ENCODE measurements at regions not wholly inside any gene's neighbourhood (a gene's known extent, or its start where the extent isn't known, plus 50 kb on each side); places are given as distances from the start of the nearest gene placed in this dataset.

- Histone ChIP-seq H3K27me3 (ENCODE audit: control insufficient read depth in 2 of 2, insufficient read depth in 2 of 2, low read length in 2 of 2) (no peaks in the 10 kb centered on the region), H3K9ac (ENCODE audit: insufficient read depth in 1 of 2, low read depth in 2 of 2, low read length in 2 of 2) (no peak overlapping the region), H4K20me1 (replicated peaks; ENCODE audit: control insufficient read depth, insufficient read depth, low read length) (no peaks in the 10 kb centered on the region), H3K9me1 (ENCODE audit: control insufficient read depth, insufficient read depth, low read length) (no peaks in the 10 kb centered on the region), H3K4me2 (ENCODE audit: insufficient read depth, low read length) (no peak overlapping the region), H3K4me3 (no peak overlapping the region), H3K27ac (ENCODE audit: extremely low read depth, low read depth, low read length) (no peak overlapping the region), H3K36me3 (ENCODE audit: control insufficient read depth, insufficient read depth, low read length) (no peaks in the 10 kb centered on the region), H2AFZ (ENCODE audit: low read depth, low read length) (no peak overlapping the region), H3K4me1 (replicated peaks in 1 of 2; ENCODE audit: control insufficient read depth in 2 of 2, insufficient read depth in 2 of 2, low read length in 2 of 2) (no peaks in the 10 kb centered on the region), H3K9me3 (replicated peaks; ENCODE audit: control insufficient read depth, insufficient read depth, low read depth, low read length) (no peaks in the 10 kb centered on the region), H3K79me2 (ENCODE audit: control insufficient read depth, insufficient read depth, low read length) (no peaks in the 10 kb centered on the region)
- FAIRE-seq (no peak), ATAC-seq (no peak), DNase-seq (ENCODE audit: extremely low read depth in 1 of 4, low spot score in 3 of 4) (no peak)
- in situ Hi-C loops (cut with MboI) (no loop called here), intact Hi-C loops (cut with micrococcal nuclease) (no loop called here)
- TF ChIP-seq TEAD4 (IDR thresholded peaks at IDR 0.05; ENCODE audit: low read length) (no peak), TEAD4 (CRISPR knock-in tag; IDR thresholded peaks at IDR 0.05; ENCODE audit: borderline replicate concordance) (no peak), XRCC5 (IDR thresholded peaks at IDR 0.05; ENCODE audit: low read depth, low read length) (no peak), CHD2 (IDR thresholded peaks at IDR 0.05; ENCODE audit: low read depth, low read length) (0 out of 2 replicates have a peak, but pooled peaks have one; percentile 37), ZNF785 (CRISPR knock-in tag; IDR thresholded peaks at IDR 0.05) (no peak)
- TF ChIP-seq, protein P1, sequence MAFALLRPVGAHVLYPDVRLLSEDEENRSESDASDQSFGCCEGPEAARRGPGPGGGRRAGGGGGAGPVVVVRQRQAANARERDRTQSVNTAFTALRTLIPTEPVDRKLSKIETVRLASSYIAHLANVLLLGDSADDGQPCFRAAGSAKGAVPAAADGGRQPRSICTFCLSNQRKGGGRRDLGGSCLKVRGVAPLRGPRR (CRISPR knock-in tag; IDR thresholded peaks at IDR 0.05) = no peak
- no TSS peak for BruUV-seq (replicated peaks)
- CTCF ChIA-PET (ENCODE audit: low intra/inter-chr PET ratio) = no interaction called here
- WGBS (ENCODE audit: insufficient coverage, low coverage, missing lambda C conversion rate) = 0% methylated on average over 3 of the region's 3 CpGs
- POLR2A ChIA-PET = no interaction called here
Observed at GRCh38 chr7:94249631-94250030, 145.1 kb upstream of the COL1A2 start.

DNA sequence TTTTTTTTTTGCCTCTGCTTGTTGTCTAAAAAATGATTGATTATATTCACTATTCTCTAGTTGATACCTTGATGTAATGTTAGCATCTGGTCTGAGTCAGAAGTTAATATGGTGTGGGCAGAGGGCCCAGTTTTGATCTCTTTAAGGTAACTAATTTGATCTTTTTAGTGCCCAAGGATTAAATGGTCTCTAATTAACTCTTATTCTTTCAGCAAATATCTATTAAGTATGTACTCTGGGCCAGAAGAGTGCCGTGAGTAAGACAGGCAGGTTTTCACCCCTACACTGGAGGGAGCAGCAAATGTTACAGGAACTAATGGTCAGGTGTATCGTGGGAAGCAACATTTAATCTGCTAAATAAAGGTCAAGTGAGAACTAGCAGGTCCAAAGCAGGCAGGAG lies 144.6 kb upstream of the COL1A2 start:
- H3K79me2 ChIP-seq (ENCODE audit: control insufficient read depth, insufficient read depth, low read length) = no peaks in the 10 kb centered on the region
- H3K4me3 ChIP-seq = no peak overlapping the region
- FAIRE-seq = no peak
- no peak overlapping the region for H2AFZ ChIP-seq (ENCODE audit: low read depth, low read length)
- H3K27ac ChIP-seq (ENCODE audit: extremely low read depth, low read depth, low read length) = no peak overlapping the region
- ChIA-PET CTCF (ENCODE audit: low intra/inter-chr PET ratio) (no interaction called here), POLR2A (no interaction called here)
- DNase-seq (ENCODE audit: extremely low read depth in 1 of 4, low spot score in 3 of 4) = no peak
- TF ChIP-seq GATAD2B (IDR thresholded peaks at IDR 0.05; ENCODE audit: borderline replicate concordance) (no peak), NFRKB (IDR thresholded peaks at IDR 0.05; ENCODE audit: low read depth) (no peak), POLR2AphosphoS2 (IDR thresholded peaks at IDR 0.05; ENCODE audit: low read length) (no peak), STAG1 (CRISPR knock-in tag; IDR thresholded peaks at IDR 0.05; ENCODE audit: borderline replicate concordance) (no peak), KDM2B (CRISPR knock-in tag; IDR thresholded peaks at IDR 0.05) (no peak)
- ATAC-seq = no peak
- WGBS (ENCODE audit: insufficient coverage, low coverage, missing lambda C conversion rate) = 0% methylated on average over 2 of the region's 2 CpGs
- BruUV-seq (replicated peaks) = no TSS peak
- in situ Hi-C loops (cut with MboI) (no loop called here), intact Hi-C loops (cut with micrococcal nuclease) (no loop called here)
- H3K9me3 ChIP-seq (replicated peaks; ENCODE audit: control insufficient read depth, insufficient read depth, low read depth, low read length) = no peaks in the 10 kb centered on the region
- no peaks in the 10 kb centered on the region for H3K9me1 ChIP-seq (ENCODE audit: control insufficient read depth, insufficient read depth, low read length)
- H3K4me2 ChIP-seq (ENCODE audit: insufficient read depth, low read length) = no peak overlapping the region
- H4K20me1 ChIP-seq (replicated peaks; ENCODE audit: control insufficient read depth, insufficient read depth, low read length) = no peaks in the 10 kb centered on the region
- H3K9ac ChIP-seq (ENCODE audit: insufficient read depth in 1 of 2, low read depth in 2 of 2, low read length in 2 of 2) = no peak overlapping the region
- H3K36me3 ChIP-seq (ENCODE audit: control insufficient read depth, insufficient read depth, low read length) = no peaks in the 10 kb centered on the region
- H3K4me1 ChIP-seq (replicated peaks in 1 of 2; ENCODE audit: control insufficient read depth in 2 of 2, insufficient read depth in 2 of 2, low read length in 2 of 2) = no peaks in the 10 kb centered on the region
- no peaks in the 10 kb centered on the region for H3K27me3 ChIP-seq (ENCODE audit: control insufficient read depth in 2 of 2, insufficient read depth in 2 of 2, low read length in 2 of 2)
